GM18519 (cell line): ENCODE measurements at regions not wholly inside any gene's neighbourhood (a gene's known extent, or its start where the extent isn't known, plus 50 kb on each side); places are given as distances from the start of the nearest gene placed in this dataset.

Source experiments
- ATAC-seq: cut with Tn5 transposase; IDR thresholded peaks from one replicate; pipeline ENCODE4 v1.9.1; 2021; ENCODE audit warnings: mild to moderate bottlenecking, moderate library complexity; ENCODE audit not compliant: unreplicated experiment, low FRiP score

DNA sequence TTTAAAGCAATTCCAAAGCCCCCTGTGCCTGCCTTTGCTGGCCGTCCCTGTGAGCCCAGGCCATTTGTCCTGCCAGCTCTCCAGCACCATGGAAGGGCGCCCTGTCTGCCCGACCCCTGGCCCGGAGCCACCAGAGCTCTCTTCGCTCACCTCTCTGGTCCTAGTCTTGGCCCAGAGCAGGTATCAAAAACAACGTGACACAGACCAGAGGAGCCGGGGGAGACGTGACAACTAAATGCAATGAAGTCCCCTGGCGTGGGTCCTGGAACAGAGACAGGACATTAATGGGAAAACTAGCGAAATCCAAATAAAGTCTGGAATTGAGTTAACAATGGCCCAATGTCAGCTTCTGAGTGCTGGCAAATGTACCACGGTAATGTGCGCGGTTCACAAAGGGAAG is 83.2 kb upstream of the DIO3 start:
- ATAC-seq, result no peak

DNA sequence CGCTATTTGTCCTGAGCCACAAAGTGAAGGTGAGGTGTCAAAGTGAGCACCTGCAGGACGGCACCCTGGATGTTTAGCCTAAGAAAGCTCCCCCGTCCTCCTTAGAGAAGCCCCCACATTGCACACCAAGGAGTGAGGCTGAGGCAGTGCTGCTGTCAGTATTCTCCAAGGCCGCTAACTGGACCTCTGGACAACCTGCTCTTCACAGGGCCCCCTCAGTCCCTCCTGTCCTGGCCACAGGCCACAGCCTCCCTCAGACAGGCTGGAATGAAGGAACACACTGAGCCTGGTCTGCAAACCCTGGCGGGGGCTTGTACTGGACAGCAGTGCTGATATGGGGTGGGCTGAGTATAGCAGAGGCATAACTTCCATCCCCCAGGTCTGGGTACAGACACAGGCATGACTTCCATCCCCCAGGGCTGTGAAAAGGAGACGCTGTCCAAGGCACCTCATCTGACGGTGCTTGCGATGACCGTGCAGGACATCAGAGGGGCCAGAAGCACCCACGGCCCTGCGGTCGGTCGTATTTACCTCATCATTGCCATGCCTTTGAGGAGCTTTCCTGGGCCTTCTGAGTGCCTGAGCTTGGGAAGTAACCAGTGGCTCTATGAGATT is 82.4 kb upstream of the DIO3 start:
- no peak for ATAC-seq

DNA sequence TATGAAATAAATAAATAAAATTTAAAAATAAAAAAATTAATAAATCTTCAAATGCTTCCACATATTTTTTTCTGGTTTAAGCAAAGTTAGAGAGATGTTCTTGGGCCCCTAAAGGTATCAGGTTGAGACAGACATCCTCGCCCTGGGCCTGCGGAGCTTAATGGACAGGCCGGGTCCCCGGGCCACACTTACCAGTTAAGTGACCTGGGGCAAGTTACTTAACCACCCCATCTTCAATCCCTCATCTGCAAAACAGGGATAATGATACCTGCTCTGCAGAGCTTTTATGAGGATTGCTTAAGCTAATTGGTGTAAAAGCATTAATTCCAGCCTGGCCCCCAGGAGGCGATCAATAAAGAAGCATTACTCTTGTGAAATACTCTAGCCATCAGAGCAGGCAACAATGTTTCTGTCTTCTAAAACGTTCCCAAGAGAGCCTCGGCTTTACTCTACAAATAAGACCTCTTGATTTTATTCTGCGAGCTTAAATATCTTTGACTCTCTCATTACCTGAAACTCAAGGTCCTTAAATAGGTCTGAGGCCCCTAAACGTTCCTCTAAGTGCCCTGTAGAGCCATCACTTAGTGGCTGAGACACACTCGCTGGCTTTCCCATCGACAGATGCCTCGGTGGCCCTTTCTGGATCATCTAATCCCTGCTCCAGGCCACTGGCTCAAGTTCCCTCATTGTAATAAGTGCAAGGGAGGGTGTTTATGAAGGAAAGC is 81.1 kb upstream of the DIO3 start:
- ATAC-seq, result no peak

DNA sequence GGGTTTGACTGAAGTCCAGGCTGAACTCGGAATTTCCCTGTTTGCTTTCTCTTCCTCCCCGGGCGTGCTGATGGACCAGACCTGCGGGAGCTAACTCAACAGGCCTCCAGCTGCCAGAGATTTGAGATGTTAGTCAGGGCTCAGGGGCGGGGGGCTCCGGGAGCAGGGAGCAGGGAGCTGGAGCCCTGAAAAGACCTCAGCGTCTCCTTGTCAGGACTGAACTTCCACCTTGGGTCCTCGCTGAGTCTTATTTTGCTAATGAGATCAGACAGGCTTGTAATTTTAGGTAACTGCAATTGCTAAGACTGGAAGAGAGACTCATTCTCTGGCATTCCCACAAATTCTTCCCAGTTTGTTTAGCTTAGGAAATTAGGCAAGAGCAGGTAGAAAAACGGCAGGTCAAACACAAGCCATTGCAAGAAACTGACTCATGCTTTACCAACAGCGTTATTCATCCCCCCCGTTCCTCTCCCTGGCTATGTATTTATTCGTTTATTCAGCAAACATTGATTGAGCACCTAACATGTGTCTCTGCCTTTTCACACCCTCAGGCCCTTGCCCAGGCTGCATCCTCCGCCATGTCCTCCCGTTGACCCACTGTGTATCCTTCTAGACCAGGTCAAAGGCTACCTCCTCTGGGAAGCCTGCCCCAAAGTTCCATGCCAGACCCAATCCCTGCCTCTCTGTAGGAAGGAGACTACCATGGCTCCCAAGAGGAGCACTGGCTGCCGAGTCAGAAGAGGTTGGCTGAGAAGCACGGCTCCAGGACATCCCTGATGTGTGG is 80.4 kb upstream of the DIO3 start:
- no peak for ATAC-seq

DNA sequence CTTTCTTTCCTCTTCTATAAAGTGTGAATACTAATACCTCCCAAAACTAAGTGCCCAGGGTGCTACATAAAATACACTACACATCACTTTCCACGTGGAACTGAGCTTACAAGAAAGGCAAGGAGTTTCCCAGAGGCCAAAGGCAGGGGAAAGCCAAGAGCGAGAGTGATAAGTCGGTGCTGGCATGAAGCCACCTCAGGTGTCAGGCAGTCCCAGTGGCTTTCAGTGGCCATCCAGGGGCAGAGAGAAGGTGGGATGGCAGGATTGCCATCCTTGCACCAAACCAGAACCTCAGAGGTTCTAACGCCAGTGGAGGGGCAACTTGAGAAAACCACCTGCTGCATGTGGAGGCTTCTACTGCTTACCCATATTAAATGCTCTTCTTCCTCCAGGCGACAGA is 79.7 kb upstream of the DIO3 start:
- no peak for ATAC-seq

DNA sequence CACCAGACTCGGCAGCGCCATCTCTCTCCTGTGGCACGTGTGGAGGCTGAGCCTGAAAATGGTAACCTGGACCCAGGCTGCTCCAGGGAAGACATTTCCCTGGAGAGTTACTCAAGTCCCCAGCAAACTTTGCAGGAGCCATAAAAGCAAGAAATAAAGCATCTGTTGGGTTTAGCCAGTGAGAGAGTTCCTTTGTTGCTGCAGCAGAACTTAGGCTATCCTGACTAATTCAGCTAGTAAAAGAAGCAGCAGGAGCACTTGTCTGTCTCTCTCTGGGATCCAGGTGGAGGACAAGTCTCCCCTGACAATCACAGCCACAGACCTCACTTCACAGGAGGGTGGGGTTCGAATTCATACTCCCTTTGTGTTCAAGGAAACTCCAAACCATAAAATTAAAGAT is 79.2 kb upstream of the DIO3 start:
- ATAC-seq, result no peak

DNA sequence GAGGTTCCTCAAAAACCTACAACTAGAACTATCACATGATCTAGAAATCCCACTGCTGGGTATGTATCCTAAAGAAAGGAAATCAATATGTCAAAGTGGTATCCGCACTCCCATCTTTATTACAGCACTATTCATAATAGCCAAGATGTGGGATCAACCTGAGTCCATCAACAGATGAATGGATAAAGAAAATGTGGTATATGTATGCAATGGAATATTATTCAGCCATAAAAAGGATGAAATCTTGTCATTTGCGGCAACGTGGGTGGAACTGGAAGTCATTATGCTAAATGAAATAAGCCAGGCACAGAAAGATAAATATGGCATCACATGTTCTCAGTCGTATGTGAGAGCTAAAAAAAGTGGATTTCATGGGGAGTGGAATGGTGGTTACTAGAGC is 77.5 kb upstream of the DIO3 start:
- ATAC-seq, result no peak

DNA sequence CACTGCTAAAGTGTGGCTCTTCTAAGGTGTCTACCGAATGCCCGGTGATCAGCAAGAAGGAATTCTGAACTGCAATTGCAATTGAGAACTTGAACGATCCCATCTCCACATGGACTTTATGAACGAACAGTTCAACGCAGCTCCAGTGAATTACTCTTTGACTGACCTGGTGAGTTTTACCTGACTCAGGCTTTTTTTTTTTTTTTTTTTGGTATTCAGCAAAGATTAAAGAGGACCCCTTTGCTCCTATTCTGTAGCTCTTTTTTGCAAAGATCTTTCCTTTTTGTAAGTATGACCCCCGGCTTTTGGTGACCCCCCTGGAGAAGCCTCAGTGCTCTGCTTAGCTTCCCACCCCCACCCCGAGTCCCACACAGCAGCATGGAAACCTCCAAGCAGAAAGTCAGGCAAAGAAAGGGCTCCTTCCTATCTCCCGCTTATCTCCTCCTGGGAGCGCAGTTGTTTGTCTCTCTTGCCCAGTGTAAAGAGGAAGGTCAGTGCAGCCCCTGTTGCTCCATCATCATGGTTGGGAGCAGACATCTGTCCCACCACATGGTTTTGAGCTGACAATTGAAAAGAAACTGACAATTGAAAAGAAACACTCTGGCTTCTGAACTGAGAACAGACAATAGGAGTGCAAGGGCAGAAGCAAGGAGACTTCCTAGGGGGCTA is 72.1 kb upstream of the DIO3 start:
- no peak for ATAC-seq

DNA sequence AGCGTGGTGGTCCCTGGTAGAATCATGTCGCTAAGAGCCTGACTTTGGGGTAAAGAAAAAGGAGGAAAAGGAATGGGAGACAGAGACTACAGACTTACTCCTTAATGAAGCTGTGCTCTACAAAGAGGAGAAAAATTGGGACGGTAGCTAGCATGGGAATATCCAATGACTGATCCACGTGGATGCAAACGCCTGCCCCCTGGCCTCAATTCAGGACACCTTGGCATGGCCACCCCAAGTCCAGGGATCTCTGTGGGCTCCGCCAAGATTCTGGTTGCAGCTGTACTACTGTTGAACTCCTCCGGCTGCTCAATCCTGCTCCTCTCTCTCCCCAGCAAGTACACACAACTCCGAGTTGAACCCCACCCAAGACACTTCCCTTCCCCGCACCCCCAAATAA is 70.5 kb upstream of the DIO3 start:
- no peak for ATAC-seq

DNA sequence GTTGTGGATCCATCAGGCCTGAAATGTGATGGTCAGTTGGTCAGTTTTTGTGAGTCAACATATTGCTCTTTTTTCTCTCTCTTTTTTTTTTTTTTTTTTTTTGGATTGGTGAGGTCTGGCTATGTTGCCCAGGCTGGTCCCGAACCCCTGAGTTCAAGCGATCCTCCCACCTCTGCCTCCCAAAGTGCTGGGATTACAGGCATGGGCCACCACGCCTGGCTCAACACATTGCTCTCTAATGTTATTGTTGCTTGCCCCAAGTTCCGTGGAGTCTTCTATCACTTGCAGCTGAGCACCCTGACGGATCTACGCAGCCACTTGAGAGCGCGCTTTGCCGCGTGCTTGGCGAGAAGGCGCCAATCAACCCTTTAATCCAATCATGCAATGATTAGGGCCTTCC is 69.5 kb upstream of the DIO3 start:
- ATAC-seq, result no peak

DNA sequence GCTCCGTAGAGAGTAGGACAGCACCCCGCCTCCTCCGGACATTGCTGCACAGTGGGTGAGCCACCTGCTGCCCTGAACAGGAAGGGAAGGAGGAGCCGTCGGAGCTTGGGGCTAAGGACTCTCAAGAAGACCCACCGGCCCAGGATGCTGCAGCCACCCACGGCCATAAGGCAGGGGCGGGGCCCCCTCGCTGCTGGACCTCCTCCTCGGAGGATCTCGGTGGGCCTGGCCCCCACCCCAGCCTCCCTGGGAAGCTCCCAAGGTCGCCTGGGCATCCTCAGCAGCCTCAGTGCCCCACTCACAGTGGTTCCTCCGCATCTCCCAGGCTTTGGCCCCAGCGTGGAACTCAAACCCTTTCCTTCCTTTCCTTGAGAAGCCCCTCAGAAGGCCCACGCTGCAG is 68.6 kb upstream of the DIO3 start:
- no peak for ATAC-seq

DNA sequence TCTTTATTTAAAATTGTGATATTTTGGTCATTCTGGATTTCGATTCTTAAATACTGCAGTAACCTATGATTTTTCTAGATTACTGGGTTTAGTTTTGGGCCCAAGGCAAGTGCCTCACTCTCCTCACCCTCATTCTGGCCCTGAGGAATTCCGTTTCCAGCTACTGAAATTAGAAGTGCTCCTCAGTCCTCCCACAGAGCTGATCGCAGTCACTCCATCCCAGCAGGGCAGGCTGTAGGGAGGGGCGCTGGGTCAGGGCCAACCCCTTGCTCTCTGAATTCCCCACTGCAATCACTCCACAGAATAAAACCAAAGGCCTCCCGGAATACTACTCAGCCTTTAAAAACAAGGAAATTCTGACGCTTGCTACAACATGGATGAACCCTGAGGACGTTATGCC is 66.5 kb upstream of the DIO3 start:
- ATAC-seq, result no peak

DNA sequence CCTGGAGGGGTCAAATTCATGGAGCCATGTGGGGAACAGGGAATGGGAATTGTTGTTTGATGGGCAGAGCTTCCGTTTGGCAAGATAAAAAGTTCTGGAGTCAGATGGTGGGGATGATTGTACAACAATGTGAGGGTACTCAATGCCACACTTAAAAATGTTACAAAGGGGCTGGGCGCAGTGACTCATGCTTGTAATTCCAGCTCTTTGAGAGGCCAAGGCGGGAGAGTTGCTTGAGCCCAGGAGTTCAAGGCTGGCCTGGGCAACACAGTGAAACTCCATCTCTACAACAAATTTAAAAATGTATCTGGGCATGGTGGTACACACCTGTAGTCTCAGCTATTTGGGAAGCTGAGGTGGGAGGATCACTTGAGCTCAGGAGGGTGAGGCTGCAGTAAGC is 66.0 kb upstream of the DIO3 start:
- no peak for ATAC-seq

DNA sequence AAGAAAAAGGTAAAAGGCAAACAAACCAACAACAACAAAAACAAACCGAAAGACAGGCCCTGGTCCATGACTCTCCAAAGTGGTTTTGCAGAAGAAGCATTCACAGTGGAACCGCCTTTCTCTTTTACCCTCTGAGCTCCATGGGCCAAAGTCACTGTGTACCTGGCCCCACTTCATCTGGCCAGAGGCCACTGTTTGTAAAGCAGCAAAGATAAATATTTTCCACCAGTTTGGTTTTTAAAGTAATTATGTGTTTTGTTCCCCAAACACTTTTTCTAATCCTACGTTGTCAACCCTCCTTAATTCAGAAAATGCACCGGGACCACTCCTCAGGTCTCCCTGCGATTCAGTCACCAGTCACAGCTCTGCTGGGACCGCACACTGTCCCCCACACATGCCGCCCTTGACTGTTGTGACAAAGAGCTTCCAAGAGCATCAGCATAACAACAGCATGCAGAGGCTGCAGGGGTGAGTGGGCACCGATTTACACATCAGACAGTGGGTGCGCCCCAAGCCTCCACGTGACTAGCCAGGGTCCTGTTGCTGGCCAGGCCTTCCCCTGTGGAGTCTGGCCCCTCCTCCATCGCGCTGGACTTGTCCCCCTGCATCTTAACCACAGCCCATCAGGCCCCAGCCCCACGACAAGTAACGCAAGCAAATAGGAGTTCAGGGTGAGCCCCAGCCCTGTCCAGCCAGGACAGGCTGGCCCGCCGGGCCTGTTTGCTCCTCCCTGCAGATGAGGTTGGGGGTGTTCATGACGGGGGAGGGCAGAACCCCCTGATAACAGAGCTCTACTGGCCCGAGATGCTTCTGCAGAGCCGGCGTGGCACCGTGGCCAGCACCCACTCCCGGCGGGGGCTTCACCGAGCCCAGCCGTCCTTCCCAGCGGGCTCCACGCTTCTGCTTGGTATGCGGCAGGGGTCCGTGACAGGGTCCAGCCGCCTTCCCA is 65.2 kb upstream of the DIO3 start:
- ATAC-seq, result no peak

DNA sequence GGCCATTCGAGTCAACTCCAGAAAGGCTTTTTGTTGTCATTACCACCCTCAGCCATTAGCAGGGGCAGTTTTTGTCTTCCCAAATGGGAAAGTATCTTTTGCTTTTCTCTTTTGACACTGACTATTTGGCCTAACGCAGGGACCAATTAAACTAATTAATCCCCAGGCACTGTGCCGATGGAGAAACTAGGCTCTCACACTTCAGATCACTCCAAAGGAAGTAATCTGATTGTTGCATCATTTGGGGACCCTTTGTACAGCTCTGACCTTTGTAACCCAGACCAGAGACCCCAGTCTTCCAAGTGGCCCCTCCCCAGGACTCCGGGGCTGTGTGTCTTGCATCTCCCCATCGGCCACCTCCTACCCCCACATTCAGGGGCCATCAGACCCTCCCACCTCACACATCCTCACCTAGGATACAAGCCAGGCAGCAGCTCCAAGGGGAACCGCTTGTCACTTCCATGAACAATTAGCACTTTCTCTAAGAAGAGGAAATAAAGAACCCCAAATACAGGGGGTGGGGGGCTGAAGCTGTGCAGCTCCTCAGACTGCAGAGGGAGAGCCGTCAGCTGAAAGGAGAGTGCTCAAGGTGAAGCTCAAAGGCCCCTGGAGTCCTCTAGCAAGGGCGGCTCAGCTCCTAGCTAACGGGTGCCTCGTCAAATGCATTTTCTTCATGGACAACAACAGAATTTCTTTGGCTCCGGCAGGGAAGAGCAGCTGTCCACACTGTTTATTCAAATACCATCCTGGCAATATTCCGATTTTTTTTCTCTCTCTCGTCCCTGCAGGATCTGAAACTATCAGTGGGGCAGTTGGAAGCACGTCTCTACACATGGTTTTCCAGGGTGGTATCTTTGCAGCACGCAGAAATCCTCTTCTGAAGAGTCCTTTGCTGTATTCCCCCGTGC is 64.3 kb upstream of the DIO3 start:
- ATAC-seq, result no peak

DNA sequence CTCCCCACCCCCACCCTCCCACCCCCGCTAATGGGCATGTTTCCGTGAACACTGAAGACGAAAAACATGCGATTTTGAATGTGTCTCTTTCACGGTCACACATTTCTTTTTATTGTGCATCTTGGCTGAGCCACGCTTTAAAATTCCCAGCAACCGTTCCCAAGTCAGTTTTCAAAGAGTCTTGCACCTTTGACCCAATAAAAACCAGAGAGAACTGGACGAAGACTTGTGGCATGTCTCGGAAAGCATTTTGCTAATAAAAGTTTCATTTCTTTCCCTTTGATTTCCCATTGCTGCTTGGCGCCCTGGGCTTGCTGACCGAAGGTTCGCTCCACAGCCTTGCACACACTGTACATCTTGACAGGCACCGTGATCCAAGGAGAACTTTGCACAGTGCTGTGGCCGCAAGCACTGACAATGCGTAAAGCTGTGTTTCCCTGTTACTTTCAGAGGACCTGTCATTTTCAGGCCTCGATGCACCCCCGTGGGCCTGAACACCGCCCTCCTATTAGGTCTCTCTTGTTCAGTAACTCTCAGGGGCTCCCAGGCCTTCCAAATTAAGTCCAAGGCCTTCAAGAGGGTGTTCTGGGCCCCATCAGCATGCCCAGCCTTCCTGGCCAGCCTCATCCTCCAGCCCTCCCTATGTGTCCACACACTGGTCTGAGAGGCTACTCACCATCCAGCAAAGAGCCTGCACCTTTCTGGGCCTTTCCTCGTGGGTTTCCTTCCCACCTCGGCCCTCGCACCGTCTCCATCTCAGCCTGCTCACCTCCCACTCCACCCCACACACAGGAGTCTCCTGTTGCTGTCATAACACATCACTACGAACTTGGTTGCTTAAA is 63.4 kb upstream of the DIO3 start:
- no peak for ATAC-seq

DNA sequence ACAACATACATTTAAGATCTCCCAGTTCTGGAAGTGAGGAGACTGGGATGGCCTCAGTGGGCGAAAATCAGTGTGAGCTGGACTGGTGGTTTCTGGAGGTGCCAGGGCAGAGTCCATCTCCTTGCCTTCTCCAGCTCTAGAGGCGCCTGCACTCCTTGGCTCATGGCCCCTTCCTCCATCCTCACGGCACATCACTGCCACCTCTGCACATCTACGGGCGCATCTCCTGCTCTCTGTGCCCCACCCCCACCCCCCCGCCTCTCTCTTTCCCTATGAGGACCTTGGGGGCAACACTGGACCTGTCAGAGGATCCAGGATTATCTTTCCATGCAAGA is 62.8 kb upstream of the DIO3 start:
- no peak for ATAC-seq

DNA sequence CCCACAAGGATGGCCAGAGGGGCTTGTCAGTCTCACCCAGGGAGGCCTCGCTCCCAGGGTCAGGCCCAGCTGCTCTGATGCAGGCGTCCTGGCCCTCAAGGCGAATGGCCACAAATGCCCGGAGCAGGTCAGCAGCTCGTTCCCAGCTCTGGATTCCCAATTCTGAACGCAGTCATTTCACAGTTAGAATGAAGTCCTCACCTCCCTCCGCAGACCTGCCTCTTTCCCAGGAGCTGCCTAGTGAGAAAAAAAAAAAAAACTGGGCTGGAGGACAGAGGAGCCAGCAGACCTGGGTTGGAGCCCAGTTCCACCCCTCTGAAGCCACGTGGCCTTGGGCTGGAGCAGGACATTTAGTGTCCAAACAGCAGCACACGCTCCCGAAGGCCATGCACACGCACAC is 62.2 kb upstream of the DIO3 start:
- no peak for ATAC-seq
